ENCODE measurements at regions not wholly inside any gene's neighbourhood (a gene's known extent, or its start where the extent isn't known, plus 50 kb on each side); places are given as distances from the start of the nearest gene placed in this dataset.

DNA sequence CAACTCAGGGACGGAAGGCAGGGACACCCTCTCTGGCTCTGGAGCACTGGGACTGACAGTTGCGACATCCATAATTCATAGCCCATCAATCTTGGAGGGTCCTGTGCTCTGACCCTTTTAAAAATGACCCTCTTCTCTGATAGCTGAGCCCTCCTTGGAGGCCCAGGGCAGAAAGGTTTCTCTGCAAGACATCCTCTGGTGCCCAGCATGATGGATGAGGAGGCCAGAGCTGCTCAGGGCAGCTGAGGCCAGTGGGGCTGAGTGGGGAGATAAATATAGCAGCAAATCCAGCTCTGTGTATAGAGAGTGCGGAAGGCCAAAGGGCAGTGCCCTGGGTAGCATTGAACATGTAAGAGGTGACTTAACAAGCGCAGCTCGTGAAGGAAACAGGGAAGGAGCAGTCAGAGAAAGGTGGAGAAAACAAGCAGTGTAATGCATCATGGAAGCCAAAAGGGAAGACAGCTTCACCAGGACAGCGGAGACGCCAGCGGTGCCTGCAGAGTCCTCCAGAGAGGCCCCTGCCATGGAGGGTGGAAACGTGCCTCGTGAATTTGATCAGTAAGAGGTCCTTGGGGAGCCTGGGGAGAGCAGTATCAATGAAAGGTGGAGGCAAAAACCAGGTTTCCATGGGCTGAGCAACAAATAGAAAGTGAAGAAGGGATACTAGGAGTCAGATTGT, 50.4 kb upstream of the FMOD start:
- peak overlapping the region in 9 of 12 donors; percentile 7 to 94 (median 73) for H3K27ac ChIP-seq
- no peaks in the 10 kb centered on the region for H3K9me3 ChIP-seq
- TF ChIP-seq, protein P1, sequence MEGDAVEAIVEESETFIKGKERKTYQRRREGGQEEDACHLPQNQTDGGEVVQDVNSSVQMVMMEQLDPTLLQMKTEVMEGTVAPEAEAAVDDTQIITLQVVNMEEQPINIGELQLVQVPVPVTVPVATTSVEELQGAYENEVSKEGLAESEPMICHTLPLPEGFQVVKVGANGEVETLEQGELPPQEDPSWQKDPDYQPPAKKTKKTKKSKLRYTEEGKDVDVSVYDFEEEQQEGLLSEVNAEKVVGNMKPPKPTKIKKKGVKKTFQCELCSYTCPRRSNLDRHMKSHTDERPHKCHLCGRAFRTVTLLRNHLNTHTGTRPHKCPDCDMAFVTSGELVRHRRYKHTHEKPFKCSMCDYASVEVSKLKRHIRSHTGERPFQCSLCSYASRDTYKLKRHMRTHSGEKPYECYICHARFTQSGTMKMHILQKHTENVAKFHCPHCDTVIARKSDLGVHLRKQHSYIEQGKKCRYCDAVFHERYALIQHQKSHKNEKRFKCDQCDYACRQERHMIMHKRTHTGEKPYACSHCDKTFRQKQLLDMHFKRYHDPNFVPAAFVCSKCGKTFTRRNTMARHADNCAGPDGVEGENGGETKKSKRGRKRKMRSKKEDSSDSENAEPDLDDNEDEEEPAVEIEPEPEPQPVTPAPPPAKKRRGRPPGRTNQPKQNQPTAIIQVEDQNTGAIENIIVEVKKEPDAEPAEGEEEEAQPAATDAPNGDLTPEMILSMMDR (IDR thresholded peaks at IDR 0.05), result no peak
- no peak for TF ChIP-seq POLR2A (IDR thresholded peaks at IDR 0.05)
- H3K36me3 ChIP-seq, result no peaks in the 10 kb centered on the region
- WGBS, 4 donors, result 87 to 92% (median 90%) methylated on average over 10 of the region's 10 CpGs
- peaks cover 0 to 43% (median 14%) of the 10 kb centered on the region in 12 donors for H3K4me1 ChIP-seq
- H3K27me3 ChIP-seq, result peaks cover 0 to 2% (median 0%) of the 10 kb centered on the region in 9 donors
- H3K4me3 ChIP-seq, result no peak overlapping the region
- intact Hi-C loops (cut with DNase I), result no loop called here
- no peak for DNase-seq
- no peak for ATAC-seq

DNA sequence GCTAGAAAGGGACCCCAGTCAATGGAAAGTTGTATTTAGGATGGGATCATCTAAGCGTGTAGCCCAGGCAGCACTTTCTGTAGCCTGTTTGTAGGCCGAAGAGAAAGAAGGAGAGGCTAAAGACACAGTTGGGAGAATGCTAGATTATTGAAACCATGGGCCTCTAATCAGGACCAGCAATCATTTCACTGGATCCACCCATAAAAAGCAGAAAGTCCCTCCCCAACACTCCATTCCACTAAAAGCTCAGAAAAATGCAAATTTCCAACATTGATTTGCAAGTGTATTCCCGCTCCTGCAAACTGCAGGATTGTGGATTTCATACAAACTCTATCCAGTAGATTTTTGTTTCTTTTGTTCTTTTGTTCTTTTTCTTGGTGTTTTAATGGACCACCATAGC, 51.2 kb upstream of the FMOD start:
- Histone ChIP-seq H3K4me3 (no peak overlapping the region), H3K36me3 (no peaks in the 10 kb centered on the region), H3K4me1 (peaks cover 0 to 51% (median 22%) of the 10 kb centered on the region in 12 donors), H3K27me3 (peaks cover 0 to 2% (median 0%) of the 10 kb centered on the region in 9 donors), H3K9me3 (no peaks in the 10 kb centered on the region), H3K27ac (peak overlapping the region; percentile 29 to 94 (median 72))
- 80 to 95% (median 91%) methylated on average over 3 of the region's 3 CpGs for WGBS, 4 donors
- ATAC-seq, result no peak
- DNase-seq, result no peak
- intact Hi-C loops (cut with DNase I), result no loop called here
- no peak for TF ChIP-seq POLR2A (IDR thresholded peaks at IDR 0.05)
- TF ChIP-seq, protein P1 (IDR thresholded peaks at IDR 0.05), result no peak

DNA sequence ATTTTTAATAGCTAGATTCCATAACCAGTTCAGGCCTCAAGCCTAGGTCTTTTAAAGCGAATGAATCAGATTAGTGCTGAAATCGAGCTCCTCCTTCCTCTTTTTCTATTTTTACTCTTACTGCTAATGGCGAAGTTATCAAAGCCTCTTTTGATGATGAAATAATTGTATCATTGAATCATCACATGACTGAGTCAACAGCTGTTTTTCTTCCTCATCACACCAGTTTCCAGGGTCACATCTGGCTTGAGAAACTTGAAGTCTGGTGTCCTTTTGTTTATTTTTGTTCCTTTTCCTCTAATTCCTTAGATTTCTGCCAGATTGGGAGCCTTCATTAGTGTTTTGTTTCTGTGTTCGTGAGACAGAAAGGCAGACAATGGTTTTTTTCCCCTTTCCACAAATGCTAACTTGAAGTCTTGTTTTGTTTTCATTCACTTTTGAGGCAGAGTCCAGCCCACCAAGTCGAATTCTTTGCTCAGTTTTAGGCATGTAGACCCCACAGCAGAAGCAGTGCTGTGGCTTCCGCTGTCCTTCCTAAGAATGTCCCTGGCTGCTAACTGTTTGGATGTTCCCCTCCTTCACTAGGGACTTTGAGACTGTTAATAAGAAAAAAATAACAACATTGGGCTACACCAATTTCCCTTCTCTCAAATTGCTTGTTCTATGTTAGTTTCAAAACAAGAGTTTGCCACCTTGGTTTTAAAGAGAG, 51.9 kb upstream of the FMOD start:
- no peaks in the 10 kb centered on the region for H3K27me3 ChIP-seq
- H3K4me1 ChIP-seq, result peaks cover 0 to 55% (median 26%) of the 10 kb centered on the region in 12 donors
- H3K27ac ChIP-seq, result peak overlapping the region; percentile 36 to 94 (median 73)
- no peaks in the 10 kb centered on the region for H3K36me3 ChIP-seq
- DNase-seq (no peak), ATAC-seq (peak; percentile 39 to 75 (median 60))
- intact Hi-C loops (cut with DNase I), result no loop called here
- no peak for TF ChIP-seq POLR2A (IDR thresholded peaks at IDR 0.05)
- TF ChIP-seq, protein P1 (IDR thresholded peaks at IDR 0.05), result no peak
- H3K9me3 ChIP-seq, result no peaks in the 10 kb centered on the region
- H3K4me3 ChIP-seq, result no peak overlapping the region
- 45 to 51% (median 46%) methylated on average over 6 of the region's 6 CpGs for WGBS, 4 donors

DNA sequence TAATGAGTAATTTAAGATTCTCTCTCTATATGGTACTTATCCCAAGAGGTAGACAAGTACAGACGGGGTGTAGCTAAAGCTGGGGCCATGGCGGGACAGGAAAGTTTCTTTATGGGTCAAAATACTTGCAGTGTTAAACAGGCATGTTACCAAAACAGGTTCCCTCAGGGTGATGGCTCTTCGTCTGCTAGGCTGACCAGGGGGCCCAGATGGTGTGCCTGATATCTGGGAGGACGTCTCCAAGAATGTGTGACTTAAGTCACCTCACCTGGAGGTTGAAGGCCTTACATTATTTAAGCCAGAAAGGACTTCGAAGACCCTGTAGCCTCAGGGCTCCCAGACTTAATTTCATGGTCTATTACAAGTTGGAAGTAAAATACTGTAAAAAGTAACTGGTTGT, 52.7 kb upstream of the FMOD start:
- H3K4me3 ChIP-seq, result no peak overlapping the region
- 67 to 88% (median 82%) methylated on average over 5 of the region's 5 CpGs for WGBS, 4 donors
- TF ChIP-seq, protein P1 (IDR thresholded peaks at IDR 0.05), result no peak
- no peak for TF ChIP-seq POLR2A (IDR thresholded peaks at IDR 0.05)
- intact Hi-C loops (cut with DNase I), result no loop called here
- no peak for DNase-seq
- H3K27me3 ChIP-seq, result no peaks in the 10 kb centered on the region
- no peaks in the 10 kb centered on the region for H3K9me3 ChIP-seq
- H3K27ac ChIP-seq, result peak overlapping the region; percentile 36 to 94 (median 72)
- no peak for ATAC-seq
- H3K4me1 ChIP-seq, result peaks cover 0 to 63% (median 33%) of the 10 kb centered on the region in 12 donors
- no peaks in the 10 kb centered on the region for H3K36me3 ChIP-seq
